Gastroesophageal sphincter (tissue), 4 donors: ENCODE measurements at regions not wholly inside any gene's neighbourhood (a gene's known extent, or its start where the extent isn't known, plus 50 kb on each side); places are given as distances from the start of the nearest gene placed in this dataset.

ENCODE experiments used
- ATAC-seq: fragments of 150-250 bp; one replicate; pipeline ENCODE4 v1.9.1; 2016; ENCODE audit warnings: mild to moderate bottlenecking, moderate library complexity
- H3K27ac ChIP-seq, 4 donors: fragments of 200-600 bp; sonication (generic) in 3 of 4; 1 replicate in 3 of 4; 2 replicates in 1 of 4; pipeline ENCODE4 v1.5.1; 2016 to 2019
- H3K27me3 ChIP-seq: fragments of 200-600 bp; sonication (generic); one replicate; pipeline ENCODE4 v1.5.1; 2019
- H3K36me3 ChIP-seq, 2 donors: fragments of 200-600 bp; sonication (generic); one replicate each; pipeline ENCODE4 v1.5.1; 2019; ENCODE audit warnings: control low read depth in 1 of 2
- H3K4me1 ChIP-seq, 3 donors: fragments of 200-600 bp; sonication (generic); 1 replicate in 2 of 3; 2 replicates in 1 of 3; pipeline ENCODE4 v1.5.1; 2016 to 2019; ENCODE audit warnings: control low read depth in 2 of 3
- H3K4me3 ChIP-seq, 2 donors: fragments of 200-600 bp; sonication (generic); one replicate each; pipeline ENCODE4 v1.5.1; 2019; ENCODE audit warnings: mild to moderate bottlenecking in 1 of 2, moderate library complexity in 1 of 2
- H3K9me3 ChIP-seq, 3 donors: fragments of 200-600 bp; sonication (generic); one replicate each; pipeline ENCODE4 v1.5.1; 2017 to 2019; ENCODE audit warnings: control low read depth in 2 of 3
- CTCF ChIP-seq, 4 experiments: fragments of 200-600 bp in 2 of 4; fragments of 450-650 bp in 2 of 4; sonication (generic) in 1 of 4; IDR thresholded peaks; one replicate each; pipeline ENCODE4 v1.5.1; 2017 to 2019; ENCODE audit warnings: antibody characterized with exemption in 4 of 4, mild to moderate bottlenecking in 2 of 4, moderate library complexity in 2 of 4
- EP300 ChIP-seq: sonication (generic); formaldehyde crosslinking; IDR thresholded peaks from one replicate; pipeline ENCODE4 v1.6.1; 2017; ENCODE audit warnings: antibody characterized with exemption, mild to moderate bottlenecking
- POLR2A ChIP-seq, 2 donors: fragments of 450-650 bp; IDR thresholded peaks; one replicate each; pipeline ENCODE4 v1.6.1; 2017; ENCODE audit warnings: antibody characterized with exemption in 2 of 2, mild to moderate bottlenecking in 2 of 2, moderate library complexity in 1 of 2
- POLR2AphosphoS5 ChIP-seq: sonication (generic); formaldehyde crosslinking; IDR thresholded peaks from one replicate; pipeline ENCODE4 v1.6.1; 2017; ENCODE audit warnings: antibody characterized with exemption
- WGBS, 2 donors: methylation state at CpG; one replicate each; pipeline ENCODE4 v1.1.5; 2018; ENCODE audit warnings: low coverage in 1 of 2; 5-methylcytosine and 5-hydroxymethylcytosine counted together

GRCh38 chr4:35975617-35976355, 268.5 kb downstream of the ARAP2 start:
- 62 to 100% methylated on average over 1 to 4 of the region's 4 CpGs for WGBS, 2 donors
- Histone ChIP-seq H3K36me3 (no peaks in the 10 kb centered on the region), H3K27ac (no peak overlapping the region), H3K4me3 (no peak overlapping the region), H3K4me1 (no peaks in the 10 kb centered on the region), H3K27me3 (no peaks in the 10 kb centered on the region), H3K9me3 (no peaks in the 10 kb centered on the region)
- no peak for TF ChIP-seq POLR2A (IDR thresholded peaks at IDR 0.05)
- no peak for TF ChIP-seq POLR2AphosphoS5
- no peak for TF ChIP-seq CTCF (IDR thresholded peaks at IDR 0.05)
- no peak for TF ChIP-seq EP300
- no peak for ATAC-seq

- Histone ChIP-seq H3K27ac (no peak overlapping the region), H3K4me3 (no peak overlapping the region), H3K36me3 (no peaks in the 10 kb centered on the region), H3K27me3 (no peaks in the 10 kb centered on the region), H3K4me1 (no peaks in the 10 kb centered on the region), H3K9me3 (no peaks in the 10 kb centered on the region)
- no peak for ATAC-seq
- TF ChIP-seq POLR2AphosphoS5 (no peak), EP300 (no peak), POLR2A (IDR thresholded peaks at IDR 0.05) (no peak), CTCF (IDR thresholded peaks at IDR 0.05) (no peak)
These were observed 265.8 kb downstream of the ARAP2 start for GRCh38 chr4:35978551-35978950.

GRCh38 chr4:35982318-35982717, 262.0 kb downstream of the ARAP2 start:
- peaks cover 0 to under 1% (median 0%) of the 10 kb centered on the region in 3 donors for H3K9me3 ChIP-seq
- H3K36me3 ChIP-seq, result no peaks in the 10 kb centered on the region
- no peak overlapping the region for H3K27ac ChIP-seq
- WGBS, 2 donors, result 86% methylated on average over 1 of the region's 1 CpG; no CpG with 5 or more reads in 1 of the 2 donors
- no peaks in the 10 kb centered on the region for H3K4me1 ChIP-seq
- ATAC-seq, result no peak
- TF ChIP-seq CTCF (IDR thresholded peaks at IDR 0.05), result no peak
- TF ChIP-seq POLR2A (IDR thresholded peaks at IDR 0.05), result no peak
- no peak for TF ChIP-seq POLR2AphosphoS5
- TF ChIP-seq EP300, result no peak
- H3K4me3 ChIP-seq, result no peak overlapping the region
- no peaks in the 10 kb centered on the region for H3K27me3 ChIP-seq

GRCh38 chr4:35986537-35986936, 257.8 kb downstream of the ARAP2 start:
- 71 to 75% methylated on average over 1 of the region's 1 CpG for WGBS, 2 donors
- TF ChIP-seq POLR2AphosphoS5, result no peak
- TF ChIP-seq POLR2A (IDR thresholded peaks at IDR 0.05), result no peak
- TF ChIP-seq CTCF (IDR thresholded peaks at IDR 0.05), result no peak
- no peak for TF ChIP-seq EP300
- H3K36me3 ChIP-seq, result no peaks in the 10 kb centered on the region
- H3K27me3 ChIP-seq, result no peaks in the 10 kb centered on the region
- no peaks in the 10 kb centered on the region for H3K4me1 ChIP-seq
- no peak for ATAC-seq
- peaks cover 0 to 14% (median 0%) of the 10 kb centered on the region in 3 donors for H3K9me3 ChIP-seq
- H3K4me3 ChIP-seq, result no peak overlapping the region
- no peak overlapping the region for H3K27ac ChIP-seq

DNA sequence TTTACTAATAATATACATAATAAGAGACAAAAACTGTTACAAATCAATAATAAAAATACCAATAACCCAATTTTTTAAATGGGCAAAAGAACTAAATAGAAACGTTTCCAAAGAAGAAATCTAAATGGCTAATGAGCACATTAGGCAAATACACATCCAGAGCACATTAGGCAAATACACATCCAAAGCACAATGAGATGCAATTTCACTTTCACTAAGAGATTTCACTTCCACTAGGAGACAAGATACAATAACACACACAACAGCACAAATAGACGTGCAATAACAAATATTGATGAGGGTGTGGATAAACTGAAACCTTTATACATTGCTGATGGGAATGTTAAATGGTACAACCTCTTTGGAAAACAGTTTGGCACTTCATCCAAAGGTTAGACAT, 250.7 kb downstream of the ARAP2 start:
- 55 to 62% methylated on average over 2 of the region's 2 CpGs for WGBS, 2 donors
- Histone ChIP-seq H3K27me3 (no peaks in the 10 kb centered on the region), H3K27ac (no peak overlapping the region), H3K36me3 (no peaks in the 10 kb centered on the region), H3K9me3 (peaks cover 0 to under 1% (median 0%) of the 10 kb centered on the region in 3 donors), H3K4me3 (no peak overlapping the region), H3K4me1 (no peaks in the 10 kb centered on the region)
- no peak for TF ChIP-seq CTCF (IDR thresholded peaks at IDR 0.05)
- TF ChIP-seq POLR2AphosphoS5, result no peak
- no peak for TF ChIP-seq POLR2A (IDR thresholded peaks at IDR 0.05)
- TF ChIP-seq EP300, result no peak
- no peak for ATAC-seq
